Thoracic aorta (tissue), 2 donors: ENCODE measurements at regions not wholly inside any gene's neighbourhood (a gene's known extent, or its start where the extent isn't known, plus 50 kb on each side); places are given as distances from the start of the nearest gene placed in this dataset.

Experiments used
- ATAC-seq: fragments of 150-250 bp; one replicate; pipeline ENCODE4 v1.8.0; 2017; ENCODE audit warnings: low read depth; ENCODE audit not compliant: insufficient number of reproducible peaks, low FRiP score
- DNase-seq: peaks from one replicate; pipeline ENCODE4 v3.0.0-alpha.2; 2020; ENCODE audit warnings: low spot score
- H3K27ac ChIP-seq, 2 donors: fragments of 200-600 bp; sonication (generic); 1 replicate in 1 of 2; 2 replicates in 1 of 2; pipeline ENCODE4 v1.5.1; 2016; ENCODE audit warnings: mild to moderate bottlenecking in 2 of 2, moderate library complexity in 2 of 2
- H3K27me3 ChIP-seq: fragments of 200-600 bp; sonication (generic); replicated peaks from 2 replicates; pipeline ENCODE4 v1.6.0; 2016; ENCODE audit warnings: mild to moderate bottlenecking; ENCODE audit not compliant: insufficient read depth
- H3K36me3 ChIP-seq: fragments of 200-600 bp; sonication (generic); one replicate; pipeline ENCODE4 v1.5.1; 2016
- H3K4me1 ChIP-seq, 2 donors: fragments of 200-600 bp; sonication (generic); 1 replicate in 1 of 2; 2 replicates in 1 of 2; pipeline versions ENCODE4 v1.5.1 to v1.6.0; 2016; ENCODE audit warnings: low read depth in 2 of 2, mild to moderate bottlenecking in 1 of 2; ENCODE audit not compliant: control insufficient read depth in 1 of 2
- H3K4me3 ChIP-seq: fragments of 200-600 bp; sonication (generic); 2 replicates; pipeline ENCODE4 v1.5.1; 2016; ENCODE audit warnings: mild to moderate bottlenecking
- H3K9me3 ChIP-seq: fragments of 200-600 bp; sonication (generic); 2 replicates; pipeline ENCODE4 v1.5.1; 2016
- TF ChIP-seq, protein P1 (sequence below): fragments of 200-600 bp; sonication (generic); IDR thresholded peaks from one replicate; pipeline ENCODE4 v1.5.1; 2019; ENCODE audit warnings: antibody characterized with exemption

DNA sequence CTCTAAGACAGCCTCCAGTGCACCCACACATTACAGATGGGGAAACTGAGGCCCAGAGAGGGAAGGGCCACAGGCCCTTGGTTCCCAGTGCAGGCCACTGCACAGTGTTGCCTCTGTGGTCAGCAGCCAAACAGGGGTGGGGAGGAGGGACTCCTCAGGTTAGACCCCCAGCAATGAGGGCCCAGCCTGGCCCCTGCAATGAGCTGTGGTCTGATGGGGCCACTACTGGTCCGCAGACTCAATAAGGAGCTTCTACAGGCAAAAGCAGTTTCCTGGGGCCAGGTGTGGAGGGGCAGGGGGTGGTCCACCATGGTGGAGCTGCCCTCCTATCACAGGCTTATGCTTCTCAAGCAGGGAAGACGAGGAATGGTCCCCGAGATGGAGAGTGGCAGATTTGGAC lies 87.6 kb downstream of the HS1BP3 start:
- Histone ChIP-seq H3K9me3 (no peaks in the 10 kb centered on the region), H3K4me1 (peaks cover 0 to 16% of the 10 kb centered on the region in 2 donors), H3K27me3 (no peaks in the 10 kb centered on the region), H3K27ac (no peak overlapping the region), H3K4me3 (no peak overlapping the region), H3K36me3 (no peaks in the 10 kb centered on the region)
- no peak for DNase-seq
- no peak for ATAC-seq
- TF ChIP-seq, protein P1, sequence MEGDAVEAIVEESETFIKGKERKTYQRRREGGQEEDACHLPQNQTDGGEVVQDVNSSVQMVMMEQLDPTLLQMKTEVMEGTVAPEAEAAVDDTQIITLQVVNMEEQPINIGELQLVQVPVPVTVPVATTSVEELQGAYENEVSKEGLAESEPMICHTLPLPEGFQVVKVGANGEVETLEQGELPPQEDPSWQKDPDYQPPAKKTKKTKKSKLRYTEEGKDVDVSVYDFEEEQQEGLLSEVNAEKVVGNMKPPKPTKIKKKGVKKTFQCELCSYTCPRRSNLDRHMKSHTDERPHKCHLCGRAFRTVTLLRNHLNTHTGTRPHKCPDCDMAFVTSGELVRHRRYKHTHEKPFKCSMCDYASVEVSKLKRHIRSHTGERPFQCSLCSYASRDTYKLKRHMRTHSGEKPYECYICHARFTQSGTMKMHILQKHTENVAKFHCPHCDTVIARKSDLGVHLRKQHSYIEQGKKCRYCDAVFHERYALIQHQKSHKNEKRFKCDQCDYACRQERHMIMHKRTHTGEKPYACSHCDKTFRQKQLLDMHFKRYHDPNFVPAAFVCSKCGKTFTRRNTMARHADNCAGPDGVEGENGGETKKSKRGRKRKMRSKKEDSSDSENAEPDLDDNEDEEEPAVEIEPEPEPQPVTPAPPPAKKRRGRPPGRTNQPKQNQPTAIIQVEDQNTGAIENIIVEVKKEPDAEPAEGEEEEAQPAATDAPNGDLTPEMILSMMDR: no peak

- no peak for DNase-seq
Measured at GRCh38 chr2:20563833-20564232, 87.1 kb downstream of the HS1BP3 start.

GRCh38 chr2:20565101-20565622 lies 85.7 kb downstream of the HS1BP3 start:
- no peaks in the 10 kb centered on the region for H3K27me3 ChIP-seq
- H3K9me3 ChIP-seq: no peaks in the 10 kb centered on the region
- H3K4me3 ChIP-seq: no peak overlapping the region
- no peak overlapping the region for H3K27ac ChIP-seq
- peaks cover 0 to 30% of the 10 kb centered on the region in 2 donors for H3K4me1 ChIP-seq
- ATAC-seq: no peak
- no peaks in the 10 kb centered on the region for H3K36me3 ChIP-seq
- TF ChIP-seq, protein P1: no peak
- no peak for DNase-seq

More at GRCh38 chr2:20563833-20564232, 87.1 kb downstream of the HS1BP3 start:
- H3K9me3 ChIP-seq: no peaks in the 10 kb centered on the region
- H3K4me1 ChIP-seq: peaks cover 0 to 22% of the 10 kb centered on the region in 2 donors
- no peak overlapping the region for H3K4me3 ChIP-seq
- no peak overlapping the region for H3K27ac ChIP-seq
- H3K36me3 ChIP-seq: no peaks in the 10 kb centered on the region
- TF ChIP-seq, protein P1: no peak
- H3K27me3 ChIP-seq: no peaks in the 10 kb centered on the region
- ATAC-seq: no peak

GRCh38 chr2:20565623-20566236 lies 85.2 kb downstream of the HS1BP3 start:
- no peak for ATAC-seq

DNA sequence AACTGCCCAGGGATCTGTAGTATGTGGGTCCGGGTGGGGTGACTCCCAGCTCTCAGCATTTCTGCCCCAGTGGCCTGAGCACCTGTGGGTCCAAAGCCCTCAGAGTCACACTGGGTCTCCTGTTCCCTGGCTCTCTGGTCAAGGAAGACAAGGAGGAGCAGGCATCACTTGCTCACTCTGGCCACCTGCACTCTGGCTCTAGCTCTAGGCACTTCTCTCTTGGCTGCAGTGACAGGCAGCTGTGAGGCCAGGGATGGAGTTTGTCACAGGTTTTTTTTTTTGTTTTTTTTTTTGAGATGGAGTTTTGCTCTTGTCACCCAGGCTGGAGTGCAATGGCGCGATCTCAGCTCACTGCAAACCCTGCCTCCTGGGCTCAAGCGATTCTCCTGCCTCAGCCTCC lies 84.6 kb downstream of the HS1BP3 start:
- no peak for DNase-seq
- no peak for ATAC-seq
- Histone ChIP-seq H3K9me3 (no peaks in the 10 kb centered on the region), H3K4me1 (peaks cover 0 to 30% of the 10 kb centered on the region in 2 donors), H3K27me3 (no peaks in the 10 kb centered on the region), H3K27ac (no peak overlapping the region), H3K36me3 (no peaks in the 10 kb centered on the region), H3K4me3 (no peak overlapping the region)
- TF ChIP-seq, protein P1: no peak

More at GRCh38 chr2:20565623-20566236, 85.2 kb downstream of the HS1BP3 start:
- no peak overlapping the region for H3K4me3 ChIP-seq
- H3K9me3 ChIP-seq: no peaks in the 10 kb centered on the region
- H3K36me3 ChIP-seq: no peaks in the 10 kb centered on the region
- no peak for DNase-seq
- TF ChIP-seq, protein P1: no peak
- no peak overlapping the region for H3K27ac ChIP-seq
- H3K27me3 ChIP-seq: no peaks in the 10 kb centered on the region
- peaks cover 0 to 30% of the 10 kb centered on the region in 2 donors for H3K4me1 ChIP-seq
